DMS53 (cell line): ENCODE measurements at regions not wholly inside any gene's neighbourhood (a gene's known extent, or its start where the extent isn't known, plus 50 kb on each side); places are given as distances from the start of the nearest gene placed in this dataset.

ENCODE experiments used
- DNase-seq: peaks from one replicate; lab custom pipeline; 2025; lab: John Stamatoyannopoulos, UW

DNA sequence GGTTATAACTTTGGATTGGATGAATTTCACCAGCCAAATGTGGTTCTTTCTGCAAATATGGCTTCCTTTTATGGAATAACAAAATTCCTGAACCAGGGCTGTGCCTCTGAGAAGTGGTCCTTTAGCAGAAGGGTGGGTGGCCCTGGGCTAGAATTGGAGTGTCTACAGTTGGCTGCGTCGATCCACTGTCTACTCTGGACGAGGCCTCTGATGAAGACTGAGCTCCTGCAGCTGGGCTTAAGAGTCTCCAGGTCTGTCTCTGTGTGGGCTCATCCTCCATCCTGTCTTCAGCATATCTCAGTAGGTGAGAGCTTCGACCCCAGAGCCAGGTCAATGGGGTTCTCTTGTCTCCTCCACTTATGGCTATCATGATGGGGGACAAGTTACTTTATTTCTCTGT is 166.3 kb upstream of the PMEPA1 start:
- DNase-seq = no peak

DNA sequence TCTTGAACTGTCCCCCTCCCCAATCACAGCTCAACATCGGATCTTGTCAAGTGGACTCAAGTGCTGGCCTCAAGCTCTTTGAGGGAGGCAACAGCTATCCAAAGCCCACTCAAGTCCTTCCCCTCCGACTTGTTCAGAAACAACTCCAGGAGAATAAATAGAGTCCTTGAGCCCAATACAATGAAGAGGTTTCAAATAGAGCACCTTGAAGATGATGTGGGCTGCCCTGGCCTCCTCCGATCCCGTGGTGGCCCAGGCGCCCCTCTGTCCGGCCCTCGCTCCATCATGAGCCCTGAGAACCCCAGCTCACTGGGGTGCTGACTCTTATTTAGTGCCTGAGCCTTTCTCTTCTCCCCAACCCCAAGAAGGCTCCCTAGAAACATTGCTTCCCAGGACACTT is 164.3 kb upstream of the PMEPA1 start:
- no peak for DNase-seq

DNA sequence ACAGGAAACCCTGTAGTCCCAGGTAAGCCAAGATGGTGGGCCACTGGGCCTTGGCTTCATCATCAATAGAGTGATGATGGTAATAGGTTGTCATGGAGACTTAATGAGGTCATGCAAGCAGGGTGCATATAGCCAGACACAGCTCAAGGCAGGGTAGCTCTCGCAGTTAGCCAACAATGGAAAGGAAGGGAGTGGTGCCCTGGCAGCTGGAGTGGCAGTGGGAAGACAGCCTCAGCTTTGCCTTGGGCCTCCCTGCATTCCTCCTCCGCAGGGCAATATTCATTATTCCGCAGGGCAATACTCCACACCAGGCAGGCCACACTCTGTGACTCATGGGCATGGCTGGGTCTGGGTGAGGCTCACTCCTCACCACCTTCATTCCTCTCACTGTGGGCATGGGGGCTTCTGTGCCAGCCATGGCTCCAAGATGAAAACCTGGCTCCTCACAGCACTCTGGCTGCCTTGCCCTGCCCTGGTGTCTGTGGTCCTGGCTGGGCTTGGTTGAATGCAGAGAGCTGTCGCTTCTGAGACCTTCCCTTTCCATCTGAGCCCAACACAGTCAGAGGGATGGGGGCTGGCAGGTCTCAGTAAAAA is 163.1 kb upstream of the PMEPA1 start:
- DNase-seq = no peak

DNA sequence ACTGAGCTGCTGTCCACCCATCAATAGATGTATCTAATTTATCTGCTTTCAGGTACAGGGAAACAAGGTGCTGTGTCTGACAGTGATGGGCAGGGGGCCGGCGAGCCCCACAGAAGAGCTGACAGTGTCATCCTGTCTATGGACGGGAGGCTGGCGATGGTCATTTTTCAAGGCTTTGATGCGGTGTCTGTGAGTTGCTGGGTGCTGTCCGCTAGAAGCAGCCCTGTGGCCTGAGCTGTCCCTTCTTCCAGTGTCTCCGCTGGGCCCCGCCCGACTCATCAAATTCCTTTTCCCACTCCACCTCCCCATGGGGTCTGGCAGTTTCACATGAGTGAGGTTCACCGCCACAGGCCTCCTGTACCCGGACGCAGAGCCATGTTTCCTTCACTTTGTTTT is 161.4 kb upstream of the PMEPA1 start:
- DNase-seq = no peak

DNA sequence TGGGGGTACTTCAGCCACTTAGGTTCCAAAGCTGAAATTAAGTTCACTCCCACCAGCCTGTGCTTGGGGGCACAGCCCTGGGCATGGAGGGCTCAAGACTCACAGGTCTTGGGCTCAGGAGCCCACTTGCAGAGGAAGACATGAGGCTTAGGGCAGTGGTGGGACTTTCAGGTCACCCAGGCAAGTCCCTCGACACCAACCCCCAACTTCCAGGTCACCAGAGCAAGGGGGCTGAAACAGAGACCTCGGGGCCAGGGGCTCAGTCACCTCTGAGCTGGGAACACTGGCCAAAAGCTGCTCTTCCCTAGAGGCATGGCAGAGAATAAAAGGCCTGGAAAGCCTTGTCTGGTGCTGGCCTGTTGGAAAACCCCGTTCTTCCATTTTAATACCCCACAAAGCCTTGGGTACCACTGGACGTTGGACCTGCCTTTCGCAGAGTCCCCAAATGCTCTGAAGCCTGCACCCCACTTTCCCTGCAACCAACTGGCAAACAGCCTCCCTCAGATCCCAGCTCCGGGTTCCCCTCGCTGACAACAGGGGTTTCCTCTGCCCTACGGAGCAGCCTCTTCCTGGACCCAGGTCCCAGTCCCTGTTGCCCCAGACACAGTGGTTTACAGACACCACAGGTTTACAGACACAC is 160.9 kb upstream of the PMEPA1 start:
- DNase-seq = no peak

DNA sequence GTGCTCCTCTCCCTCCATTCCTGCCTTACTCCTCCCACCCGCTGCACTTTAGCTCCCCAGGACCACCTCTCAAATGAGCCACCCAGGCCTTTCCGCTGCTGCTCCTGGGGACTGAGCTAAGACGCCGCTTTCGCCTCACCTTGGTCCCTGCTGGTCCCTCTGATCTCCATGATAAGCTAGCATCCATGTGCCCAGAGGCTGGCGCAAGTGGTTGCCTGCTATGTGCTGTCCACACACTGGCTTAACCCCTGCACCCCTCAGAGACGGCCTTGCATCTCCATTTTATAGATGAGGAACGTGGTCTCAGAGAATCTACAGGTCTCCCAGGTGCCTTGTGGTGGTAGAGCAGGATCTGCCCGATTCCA is 160.1 kb upstream of the PMEPA1 start:
- DNase-seq = no peak

DNA sequence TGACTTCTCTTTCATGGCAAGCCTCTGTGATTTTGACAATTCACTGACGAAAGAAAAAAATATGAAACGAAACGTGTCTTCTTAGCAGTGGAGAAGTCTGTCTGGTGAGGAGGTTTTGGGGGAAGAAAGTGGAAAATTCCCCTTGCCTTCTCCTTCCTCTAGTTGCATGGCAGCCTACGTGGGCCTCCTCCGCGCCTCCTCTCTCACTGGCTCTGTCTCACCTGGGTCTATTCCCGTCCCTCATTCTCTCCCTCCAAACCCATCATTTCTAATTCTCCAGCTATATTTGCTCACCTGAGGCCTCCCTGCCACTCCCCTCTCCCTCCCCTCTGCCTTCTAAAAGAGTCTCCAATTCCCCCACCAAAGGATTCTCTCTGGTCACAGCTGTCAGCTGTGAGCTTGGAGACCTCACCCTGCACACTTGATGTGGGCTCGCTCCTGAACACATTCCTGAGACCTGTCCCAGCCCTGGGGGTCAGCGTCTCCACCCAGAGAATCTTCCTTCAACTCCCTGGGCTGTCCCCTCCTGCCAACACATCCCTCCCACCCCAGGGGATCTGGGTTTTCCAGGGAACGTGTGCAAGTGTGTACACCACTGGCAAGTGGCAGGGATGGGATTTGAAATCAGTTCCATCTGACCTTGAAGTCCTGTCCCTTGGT is 159.6 kb upstream of the PMEPA1 start:
- DNase-seq = no peak

DNA sequence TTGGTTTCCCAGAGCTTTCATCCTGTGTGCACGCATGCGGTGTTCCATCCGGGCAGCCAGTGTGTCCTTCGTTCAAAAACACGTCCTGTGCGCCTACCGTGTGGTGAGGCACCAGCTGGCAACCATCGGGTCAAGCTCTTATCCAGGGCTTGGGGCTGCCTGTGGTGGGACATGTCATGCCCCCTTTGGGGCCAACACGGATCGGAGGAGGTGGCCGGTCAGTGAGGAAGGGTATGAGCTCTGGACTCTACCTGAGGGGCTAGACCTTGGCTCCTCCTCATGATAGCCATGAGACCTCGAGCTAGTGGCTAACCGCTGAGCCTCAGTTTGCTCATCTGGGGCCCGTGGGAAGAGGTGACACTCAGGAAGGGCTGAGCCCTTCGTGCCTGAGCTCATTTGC is 158.5 kb upstream of the PMEPA1 start:
- DNase-seq = no peak

DNA sequence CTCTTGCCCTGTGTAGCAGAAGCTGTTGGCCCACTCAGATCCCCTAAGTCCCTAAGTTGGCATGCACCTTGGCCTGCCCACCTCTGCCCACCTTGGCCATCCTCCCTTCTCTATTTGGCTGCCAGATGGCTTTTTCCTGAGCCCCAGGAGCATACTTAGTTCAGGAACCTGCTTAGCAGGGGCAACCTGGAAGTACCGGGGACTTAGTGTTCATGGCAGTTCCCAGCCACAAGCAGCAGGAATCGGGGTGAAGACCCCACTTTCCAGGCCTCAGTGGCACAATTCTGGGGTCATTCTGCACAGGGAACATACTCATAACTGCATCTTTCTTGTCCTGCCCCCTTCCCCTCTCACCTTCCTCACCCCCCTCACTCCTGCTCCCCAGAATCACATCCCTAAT is 158.0 kb upstream of the PMEPA1 start:
- no peak for DNase-seq

DNA sequence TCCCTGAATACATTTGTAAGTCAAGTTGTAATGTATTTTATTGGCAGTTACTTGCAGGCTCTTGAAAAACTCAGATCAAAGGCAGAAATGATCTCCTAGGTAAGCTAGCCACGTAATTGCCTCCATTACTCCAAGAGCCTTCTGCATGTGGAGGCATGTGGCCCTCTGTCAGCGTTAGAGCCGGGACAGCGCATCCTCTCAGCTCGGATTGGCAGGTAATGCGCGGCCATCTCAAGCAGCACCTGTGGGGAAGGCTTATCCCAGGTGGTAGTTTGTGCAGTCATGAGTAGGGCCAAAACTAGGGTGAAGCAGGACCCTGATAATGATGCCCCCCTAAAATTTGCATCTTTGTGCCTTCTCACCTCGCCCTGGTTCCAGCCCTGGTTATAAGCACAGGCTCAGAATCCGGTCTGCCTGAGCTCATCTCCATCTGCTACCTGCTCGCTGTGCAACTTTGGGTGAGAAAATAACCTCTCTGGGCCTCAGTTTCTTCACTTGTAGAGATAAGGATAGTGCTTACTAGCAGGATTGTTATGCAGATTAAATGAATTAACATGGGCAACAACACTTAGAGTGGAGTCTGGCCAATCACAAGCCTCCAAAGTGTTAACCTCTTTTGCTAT is 157.5 kb upstream of the PMEPA1 start:
- no peak for DNase-seq

DNA sequence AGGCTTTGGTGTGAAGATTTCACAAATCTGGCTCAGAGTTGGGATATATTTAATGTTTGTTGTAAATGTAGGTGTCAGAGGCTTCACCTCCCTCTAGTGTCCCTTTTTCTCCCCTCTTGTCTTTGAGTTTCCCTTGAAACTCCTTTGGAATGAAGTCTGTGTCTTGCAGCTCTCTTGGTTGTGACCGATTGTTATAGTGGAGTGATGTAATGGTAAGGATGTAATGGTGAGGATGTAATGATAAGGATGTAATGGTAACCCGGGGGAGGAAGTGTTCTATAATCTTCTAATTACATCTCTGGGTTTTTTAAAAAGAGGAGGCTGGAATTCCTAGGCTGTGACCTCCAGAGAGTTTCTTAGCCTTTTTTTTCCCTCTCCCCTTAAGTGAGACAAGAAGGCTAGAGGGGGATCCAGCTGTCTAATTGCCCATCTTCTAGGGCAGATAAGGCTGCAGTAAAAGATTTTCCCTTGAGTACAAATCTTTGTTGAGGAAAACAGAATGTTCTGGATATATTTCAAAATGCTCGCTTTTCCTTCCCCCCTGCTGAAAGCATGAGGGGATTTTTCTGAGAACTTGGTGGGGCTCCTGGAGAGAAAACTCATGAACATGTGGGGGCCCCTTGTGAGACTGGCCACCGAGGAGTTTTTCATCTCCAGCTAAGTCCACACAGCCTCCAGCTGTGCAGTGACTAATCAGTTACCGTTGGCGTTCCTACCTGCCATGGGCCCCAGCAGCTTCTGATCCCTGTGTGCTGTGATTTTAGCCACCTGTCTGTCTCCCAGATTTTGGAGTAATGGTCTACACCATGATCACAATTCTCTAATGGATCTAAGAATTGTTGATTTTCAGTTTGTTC is 156.7 kb upstream of the PMEPA1 start:
- DNase-seq = no peak

DNA sequence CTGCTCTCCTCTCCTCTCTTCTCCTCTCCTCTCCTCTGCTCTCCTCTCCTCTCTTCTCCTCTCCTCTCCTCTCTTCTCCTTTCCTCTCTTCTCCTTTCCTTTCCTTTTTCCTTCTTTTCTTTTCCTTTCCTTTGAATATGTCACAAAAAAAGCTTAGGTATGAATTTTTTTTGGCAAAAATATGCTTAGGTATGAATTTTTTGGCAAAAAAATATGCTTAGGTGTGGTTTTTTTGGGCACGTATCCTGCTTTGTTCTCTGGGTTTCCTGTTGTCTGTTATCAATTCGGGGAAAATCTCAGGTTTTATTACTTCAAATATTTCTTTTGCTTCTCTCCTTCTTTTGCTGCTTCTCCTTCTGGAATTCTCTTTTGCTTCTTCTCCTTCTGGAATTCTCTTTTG is 155.5 kb upstream of the PMEPA1 start:
- DNase-seq = no peak

DNA sequence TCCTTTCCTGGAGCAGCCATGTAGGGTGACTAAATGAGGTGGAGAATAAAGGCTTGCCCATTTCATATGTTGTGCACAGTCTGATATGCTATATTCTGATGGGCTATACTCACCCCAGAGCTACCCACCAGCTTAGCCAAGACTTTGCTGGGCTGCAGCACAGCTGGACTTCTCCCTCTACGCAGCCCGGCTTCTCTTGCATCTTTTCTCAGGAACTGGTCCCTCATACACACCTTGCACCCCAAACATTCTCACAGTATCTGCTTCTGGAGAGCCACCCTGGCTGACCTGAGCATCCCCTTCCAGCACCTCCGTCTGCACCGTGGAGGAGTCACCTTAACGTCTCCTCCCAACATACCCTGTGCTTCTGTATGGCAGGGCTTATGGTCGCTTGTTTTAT is 150.8 kb upstream of the PMEPA1 start:
- no peak for DNase-seq

DNA sequence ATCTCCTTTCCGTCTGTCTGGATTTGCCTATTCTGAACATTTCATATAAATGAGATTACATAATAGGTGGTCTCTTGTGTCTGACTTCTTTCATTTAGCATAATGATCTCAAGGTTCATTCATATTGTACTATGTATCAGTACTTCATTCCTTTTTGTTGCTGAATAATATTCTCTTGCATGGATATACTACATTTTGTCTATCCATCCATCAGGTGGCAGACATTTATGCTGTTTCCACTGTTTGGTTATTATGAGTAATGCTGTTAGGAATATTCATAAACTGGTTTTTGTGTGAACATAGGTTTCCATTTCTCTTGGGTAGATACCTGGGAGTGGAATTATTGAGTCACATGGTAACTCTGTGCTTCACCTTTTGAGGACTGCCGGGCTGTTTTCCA is 148.2 kb upstream of the PMEPA1 start:
- no peak for DNase-seq

DNA sequence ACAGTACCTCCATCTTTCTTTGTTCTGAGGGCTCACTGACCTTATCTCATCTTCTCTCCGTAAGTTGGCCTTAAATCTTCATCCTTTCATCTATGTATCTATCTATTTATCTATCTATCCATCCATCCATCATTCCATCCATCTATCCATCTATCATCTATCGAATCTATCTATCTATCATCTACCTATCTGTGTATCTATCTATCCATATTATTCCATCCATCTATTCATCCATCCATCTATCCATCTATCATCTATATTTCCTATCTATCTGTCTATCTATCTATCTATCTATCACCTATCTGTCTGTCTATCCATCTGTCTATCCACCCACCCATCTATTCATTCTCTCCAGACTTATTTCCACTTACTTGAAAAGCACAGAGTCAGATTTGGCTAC is 147.3 kb upstream of the PMEPA1 start:
- no peak for DNase-seq

DNA sequence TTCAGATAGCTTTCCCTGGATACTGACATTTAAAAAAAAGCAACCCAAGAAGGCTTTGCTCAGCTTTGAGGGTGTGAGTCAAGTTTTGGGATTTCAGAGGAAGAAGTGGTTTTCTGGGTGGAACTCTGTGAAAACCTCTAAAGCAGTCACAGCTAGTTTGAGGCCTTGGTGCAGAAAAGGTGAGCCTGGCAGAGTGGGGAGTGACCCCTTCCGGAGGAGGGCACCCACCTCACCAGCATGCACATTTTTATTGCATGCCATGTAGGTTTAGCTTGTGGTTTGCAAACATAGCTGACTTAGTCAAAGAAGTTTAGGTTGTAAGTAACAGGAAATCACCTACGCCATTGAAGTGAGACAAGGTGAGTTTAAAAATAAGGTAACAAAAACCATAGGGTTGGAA is 146.8 kb upstream of the PMEPA1 start:
- no peak for DNase-seq

DNA sequence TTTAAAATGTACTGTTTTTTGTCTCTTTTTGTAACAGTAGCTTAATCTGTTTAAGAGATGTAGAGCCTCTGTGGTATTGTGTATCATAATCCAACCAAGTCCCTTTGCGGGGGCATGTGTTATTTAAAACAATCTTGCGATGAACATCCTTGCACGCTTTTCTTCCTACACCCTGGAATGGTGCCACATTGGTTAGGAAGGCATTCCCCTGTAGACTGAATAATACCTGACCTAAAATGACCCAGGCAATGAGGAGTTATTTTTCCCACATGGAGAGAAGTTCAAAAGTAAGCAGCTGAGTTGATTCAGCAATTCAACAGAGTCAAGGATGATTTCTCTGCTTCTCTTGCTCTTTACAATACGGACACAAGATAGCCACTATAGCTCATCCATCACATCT is 142.0 kb upstream of the PMEPA1 start:
- no peak for DNase-seq

DNA sequence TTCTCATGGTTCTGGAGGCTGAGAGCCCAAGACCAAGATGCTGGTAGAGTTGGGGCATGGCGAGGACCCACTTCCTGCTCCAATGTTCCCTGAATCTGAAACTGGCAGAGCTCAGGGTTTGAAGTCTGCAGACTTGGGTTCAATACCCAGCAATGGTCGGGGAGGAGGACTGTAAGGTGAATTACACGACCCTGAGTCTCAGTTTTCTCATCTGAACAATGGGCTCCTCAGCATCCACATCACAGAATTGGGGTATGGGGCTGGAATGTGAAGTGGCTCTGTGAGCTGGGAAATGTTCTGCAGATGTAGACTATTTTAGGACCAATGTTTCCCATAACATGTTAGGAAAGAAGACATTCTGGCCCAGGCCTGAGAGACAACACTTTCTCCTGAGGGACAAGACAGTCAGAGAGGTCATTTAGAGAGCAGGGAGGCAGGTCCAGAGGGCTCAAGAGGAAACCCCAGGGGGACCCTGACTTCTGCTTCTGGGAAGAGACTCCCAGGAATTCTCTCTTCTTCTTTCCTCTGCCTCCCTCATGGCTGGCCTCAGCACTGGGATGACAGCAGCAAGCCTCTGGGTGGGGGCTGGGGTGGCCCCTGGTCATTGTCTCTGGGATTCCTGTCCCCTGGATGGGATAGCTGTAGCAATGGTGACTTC is 141.3 kb upstream of the PMEPA1 start:
- no peak for DNase-seq

DNA sequence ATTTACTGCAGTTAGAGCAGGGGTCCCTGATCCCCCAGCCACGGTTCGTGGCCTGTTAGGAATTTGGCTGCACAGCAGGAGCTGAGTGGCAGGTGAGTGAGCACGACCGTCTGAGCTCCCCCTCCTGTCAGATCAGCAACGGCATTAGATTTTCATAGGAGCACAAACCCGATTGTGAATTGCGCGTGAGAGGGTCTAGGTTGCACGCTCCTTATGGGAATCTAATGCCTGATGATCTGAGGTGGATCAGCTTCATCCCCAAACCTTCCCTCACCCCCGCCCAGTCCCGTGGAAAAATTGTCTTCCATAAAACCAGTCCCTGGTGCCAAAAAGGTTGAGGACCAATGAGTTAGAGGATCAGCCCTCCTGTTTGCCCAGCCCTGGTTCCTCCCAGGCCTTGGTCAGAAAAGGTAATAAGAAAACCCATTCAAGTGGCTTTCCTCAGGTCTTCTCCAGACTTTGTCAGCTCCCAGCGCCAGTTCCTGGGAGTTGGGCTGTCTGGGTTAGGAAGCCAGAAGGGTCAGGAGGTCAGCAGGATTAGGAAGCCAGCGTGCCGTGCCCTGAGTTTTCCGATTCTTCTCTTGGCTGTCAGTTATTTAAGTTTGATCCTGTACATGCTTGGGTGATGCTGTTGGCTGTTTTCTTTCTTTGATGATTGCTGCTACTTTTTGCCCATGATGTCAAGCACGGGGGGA is 139.9 kb upstream of the PMEPA1 start:
- no peak for DNase-seq

DNA sequence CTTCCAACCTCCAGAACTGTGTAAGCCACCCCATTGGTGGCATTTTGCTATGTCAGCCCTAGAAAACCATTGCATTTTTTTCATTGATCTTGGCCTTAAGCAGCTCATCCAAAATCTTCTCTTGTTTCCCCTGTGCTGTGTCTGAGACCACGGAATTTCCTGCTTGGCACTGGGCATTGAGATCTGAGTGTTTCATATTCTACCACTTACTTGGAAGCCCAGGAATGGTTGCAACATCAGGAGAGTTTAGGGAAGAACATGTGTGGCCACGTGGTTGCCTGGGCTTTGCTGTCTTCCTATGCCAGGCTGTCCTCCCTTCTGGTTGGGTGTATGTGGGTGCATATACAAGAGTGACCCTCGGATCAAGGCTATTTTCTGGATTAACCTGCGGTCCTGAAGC is 139.3 kb upstream of the PMEPA1 start:
- DNase-seq = no peak

DNA sequence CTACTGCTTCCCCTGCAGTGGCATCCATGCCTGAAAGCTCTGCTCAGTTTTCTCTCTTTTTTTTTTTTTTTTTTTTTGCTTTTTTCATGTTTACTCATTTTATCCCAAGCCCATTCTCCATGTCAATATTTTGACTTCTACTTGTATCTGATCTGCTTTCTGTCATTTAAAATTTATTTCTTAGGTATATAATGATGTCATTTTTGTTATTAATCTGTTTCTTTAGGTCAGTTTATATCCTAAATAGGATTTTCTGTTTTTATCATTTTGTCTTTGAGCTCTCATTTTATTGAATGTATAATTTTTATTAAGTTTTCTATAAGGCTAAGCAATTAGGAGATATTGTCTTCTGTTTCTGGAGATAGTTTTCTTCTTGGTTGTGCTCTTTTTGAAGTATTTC is 138.5 kb upstream of the PMEPA1 start:
- no peak for DNase-seq
